ENCODE measurements at regions not wholly inside any gene's neighbourhood (a gene's known extent, or its start where the extent isn't known, plus 50 kb on each side); places are given as distances from the start of the nearest gene placed in this dataset.

GRCh38 chr13:83740622-83741021, 141.7 kb downstream of the SLITRK1 start:
- in situ Hi-C loops (cut with HindIII; ENCODE audit: low pct_unique_long_range_greater_than_20kb, low sequenced_read_pairs), result no loop called here
- DNase-seq (ENCODE audit: low read depth, low spot score), result no peak

GRCh38 chr13:83738407-83738806, 143.9 kb downstream of the SLITRK1 start:
- in situ Hi-C loops (cut with HindIII; ENCODE audit: low pct_unique_long_range_greater_than_20kb, low sequenced_read_pairs), result no loop called here
- no peak for DNase-seq (ENCODE audit: low read depth, low spot score)

- DNase-seq (ENCODE audit: low read depth, low spot score), result no peak
- in situ Hi-C loops (cut with HindIII; ENCODE audit: low pct_unique_long_range_greater_than_20kb, low sequenced_read_pairs), result no loop called here
Observed at GRCh38 chr13:83733293-83733692, 149.0 kb downstream of the SLITRK1 start.

GRCh38 chr13:83732755-83733154, 149.5 kb downstream of the SLITRK1 start:
- no peak for DNase-seq (ENCODE audit: low read depth, low spot score)
- in situ Hi-C loops (cut with HindIII; ENCODE audit: low pct_unique_long_range_greater_than_20kb, low sequenced_read_pairs), result no loop called here

- in situ Hi-C loops (cut with HindIII; ENCODE audit: low pct_unique_long_range_greater_than_20kb, low sequenced_read_pairs), result no loop called here
- no peak for DNase-seq (ENCODE audit: low read depth, low spot score)
Observed at GRCh38 chr13:83731113-83731512, 151.2 kb downstream of the SLITRK1 start.

GRCh38 chr13:83730674-83731073, 151.6 kb downstream of the SLITRK1 start:
- DNase-seq (ENCODE audit: low read depth, low spot score), result no peak
- in situ Hi-C loops (cut with HindIII; ENCODE audit: low pct_unique_long_range_greater_than_20kb, low sequenced_read_pairs), result no loop called here

GRCh38 chr13:83722443-83722842, 159.8 kb downstream of the SLITRK1 start:
- DNase-seq (ENCODE audit: low read depth, low spot score), result no peak
- in situ Hi-C loops (cut with HindIII; ENCODE audit: low pct_unique_long_range_greater_than_20kb, low sequenced_read_pairs), result no loop called here

GRCh38 chr13:83716121-83716520, 166.2 kb downstream of the SLITRK1 start:
- in situ Hi-C loops (cut with HindIII; ENCODE audit: low pct_unique_long_range_greater_than_20kb, low sequenced_read_pairs), result no loop called here
- no peak for DNase-seq (ENCODE audit: low read depth, low spot score)

- in situ Hi-C loops (cut with HindIII; ENCODE audit: low pct_unique_long_range_greater_than_20kb, low sequenced_read_pairs), result no loop called here
- no peak for DNase-seq (ENCODE audit: low read depth, low spot score)
Observed at GRCh38 chr13:83714236-83714635, 168.0 kb downstream of the SLITRK1 start.

GRCh38 chr13:83710133-83710515, 172.2 kb downstream of the SLITRK1 start:
- in situ Hi-C loops (cut with HindIII; ENCODE audit: low pct_unique_long_range_greater_than_20kb, low sequenced_read_pairs), result no loop called here
- DNase-seq (ENCODE audit: low read depth, low spot score), result no peak

- in situ Hi-C loops (cut with HindIII; ENCODE audit: low pct_unique_long_range_greater_than_20kb, low sequenced_read_pairs), result no loop called here
- no peak for DNase-seq (ENCODE audit: low read depth, low spot score)
Observed at GRCh38 chr13:83709426-83710132, 172.7 kb downstream of the SLITRK1 start.

GRCh38 chr13:83702021-83702420, 180.3 kb downstream of the SLITRK1 start:
- in situ Hi-C loops (cut with HindIII; ENCODE audit: low pct_unique_long_range_greater_than_20kb, low sequenced_read_pairs), result no loop called here
- DNase-seq (ENCODE audit: low read depth, low spot score), result peak; percentile 56

GRCh38 chr13:83692800-83693199, 189.5 kb downstream of the SLITRK1 start:
- DNase-seq (ENCODE audit: low read depth, low spot score), result no peak
- in situ Hi-C loops (cut with HindIII; ENCODE audit: low pct_unique_long_range_greater_than_20kb, low sequenced_read_pairs), result no loop called here

GRCh38 chr13:83691966-83692365, 190.3 kb downstream of the SLITRK1 start:
- in situ Hi-C loops (cut with HindIII; ENCODE audit: low pct_unique_long_range_greater_than_20kb, low sequenced_read_pairs), result no loop called here
- DNase-seq (ENCODE audit: low read depth, low spot score), result no peak

GRCh38 chr13:83681547-83681946, 200.7 kb downstream of the SLITRK1 start:
- no peak for DNase-seq (ENCODE audit: low read depth, low spot score)
- in situ Hi-C loops (cut with HindIII; ENCODE audit: low pct_unique_long_range_greater_than_20kb, low sequenced_read_pairs), result no loop called here

GRCh38 chr13:83677985-83678384, 204.3 kb downstream of the SLITRK1 start:
- in situ Hi-C loops (cut with HindIII; ENCODE audit: low pct_unique_long_range_greater_than_20kb, low sequenced_read_pairs), result no loop called here
- DNase-seq (ENCODE audit: low read depth, low spot score), result no peak

GRCh38 chr13:83672612-83673011, 209.7 kb downstream of the SLITRK1 start:
- DNase-seq (ENCODE audit: low read depth, low spot score), result no peak
- in situ Hi-C loops (cut with HindIII; ENCODE audit: low pct_unique_long_range_greater_than_20kb, low sequenced_read_pairs), result no loop called here

GRCh38 chr13:83667606-83668005, 214.7 kb downstream of the SLITRK1 start:
- DNase-seq (ENCODE audit: low read depth, low spot score), result no peak
- in situ Hi-C loops (cut with HindIII; ENCODE audit: low pct_unique_long_range_greater_than_20kb, low sequenced_read_pairs), result no loop called here

- in situ Hi-C loops (cut with HindIII; ENCODE audit: low pct_unique_long_range_greater_than_20kb, low sequenced_read_pairs), result no loop called here
- no peak for DNase-seq (ENCODE audit: low read depth, low spot score)
Observed at GRCh38 chr13:83666141-83666540, 216.1 kb downstream of the SLITRK1 start.

GRCh38 chr13:83657281-83657680, 225.0 kb downstream of the SLITRK1 start:
- DNase-seq (ENCODE audit: low read depth, low spot score), result no peak
- in situ Hi-C loops (cut with HindIII; ENCODE audit: low pct_unique_long_range_greater_than_20kb, low sequenced_read_pairs), result no loop called here
